ENCODE measurements at regions not wholly inside any gene's neighbourhood (a gene's known extent, or its start where the extent isn't known, plus 50 kb on each side); places are given as distances from the start of the nearest gene placed in this dataset.
A peak's percentile ranks its signal among the peaks of the same experiment; 100 is the strongest.
"Not testable (repeated sequence)": the region's sequence is repeated elsewhere in the genome, so short reads cannot be mapped to it uniquely, and the experiment has no call there.

DNA sequence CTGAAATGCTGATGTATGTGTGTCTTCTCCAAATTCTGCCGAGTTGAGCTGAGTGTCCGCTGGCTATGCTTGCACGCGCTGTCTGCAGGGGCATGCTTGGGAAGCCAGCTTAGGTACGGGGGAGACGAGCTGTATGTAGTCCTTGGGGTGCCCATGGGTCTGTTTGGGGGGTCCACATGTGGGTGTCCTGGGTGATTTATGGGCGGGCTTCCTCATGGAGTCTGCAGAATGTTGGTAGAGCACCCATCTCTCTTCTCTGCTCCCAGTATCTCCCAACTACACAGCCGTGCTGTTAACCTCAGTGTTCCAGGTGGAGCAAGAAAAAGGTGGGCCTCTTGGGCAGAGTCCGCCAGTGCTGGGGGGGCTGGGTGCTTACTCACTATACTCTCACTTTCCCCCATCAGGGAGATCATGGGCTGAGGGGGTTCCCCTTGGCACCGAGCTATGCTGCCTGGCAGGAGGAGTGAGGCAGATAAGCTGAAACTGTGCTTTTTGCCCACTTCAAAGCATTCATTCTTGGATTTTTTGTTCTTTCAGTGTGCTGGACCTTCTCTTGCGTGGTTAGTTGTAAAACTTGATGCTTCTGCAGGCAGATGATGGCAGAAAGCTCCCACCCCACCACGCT is 128.2 kb upstream of the ALKAL2 start:
- no peak overlapping the region for H3K27ac ChIP-seq

DNA sequence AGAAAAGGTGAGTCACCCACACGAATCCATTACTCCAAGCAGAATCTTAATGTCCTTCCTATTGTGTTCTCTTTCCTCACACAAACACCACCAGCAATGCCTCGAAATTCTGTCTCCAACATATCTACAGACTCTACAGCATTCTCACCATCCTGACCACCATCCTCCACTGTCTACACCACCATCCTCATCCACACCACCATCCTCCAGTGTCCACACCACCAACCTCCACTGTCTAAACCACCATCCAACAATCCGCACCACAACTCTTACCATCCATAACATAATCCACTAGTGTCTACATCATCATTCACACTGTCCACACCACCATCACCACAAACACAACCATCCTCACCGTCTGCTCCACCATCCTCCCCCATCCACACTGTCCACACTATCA is 121.6 kb upstream of the ALKAL2 start:
- H3K27ac ChIP-seq: no peak overlapping the region
- DNase-seq (ENCODE audit: low read depth, low spot score): no peak

More for the DNA sequence above, 128.2 kb upstream of the ALKAL2 start:
- no peak for DNase-seq (ENCODE audit: low read depth, low spot score)

DNA sequence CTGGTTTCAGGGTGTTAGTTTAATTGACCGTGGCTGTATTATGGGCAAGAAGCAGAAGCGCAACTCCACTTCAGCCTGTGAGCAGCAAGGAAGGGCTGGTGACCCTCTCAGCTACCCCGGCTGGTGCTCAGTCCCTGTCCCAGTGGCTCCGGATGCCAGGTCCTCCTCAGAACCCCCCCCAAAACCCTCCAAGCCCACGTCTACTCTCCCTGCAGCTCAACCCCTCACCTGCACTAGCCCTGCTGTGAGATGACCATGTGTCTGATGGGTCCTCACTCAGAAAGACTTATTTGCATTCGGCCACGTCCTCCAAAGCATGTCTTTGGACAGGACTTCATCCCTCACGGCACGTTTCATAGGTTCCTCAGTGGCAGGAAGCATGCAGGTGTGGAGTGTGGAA is 119.7 kb upstream of the ALKAL2 start:
- no peak for DNase-seq (ENCODE audit: low read depth, low spot score)
- H3K27ac ChIP-seq: no peak overlapping the region

DNA sequence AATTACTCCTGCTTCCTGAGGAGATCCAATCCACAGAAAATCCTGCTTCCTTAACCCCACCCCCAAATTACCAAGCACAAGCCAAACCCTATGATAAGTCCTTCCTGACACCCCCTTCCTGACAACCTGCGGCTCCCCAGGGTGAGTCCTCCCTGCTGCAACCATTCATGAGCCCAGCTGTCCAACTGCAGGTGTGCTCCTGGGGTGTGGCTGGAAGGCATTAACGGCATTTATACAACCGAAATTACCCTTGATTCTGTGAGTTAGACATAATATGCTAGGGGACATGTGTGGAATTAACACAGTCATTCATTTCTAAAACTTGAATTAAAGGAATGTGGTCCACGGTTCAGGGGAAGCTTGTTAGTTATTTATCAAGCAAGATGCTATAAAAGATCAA is 119.0 kb upstream of the ALKAL2 start:
- no peak overlapping the region for H3K27ac ChIP-seq
- DNase-seq (ENCODE audit: low read depth, low spot score): no peak

DNA sequence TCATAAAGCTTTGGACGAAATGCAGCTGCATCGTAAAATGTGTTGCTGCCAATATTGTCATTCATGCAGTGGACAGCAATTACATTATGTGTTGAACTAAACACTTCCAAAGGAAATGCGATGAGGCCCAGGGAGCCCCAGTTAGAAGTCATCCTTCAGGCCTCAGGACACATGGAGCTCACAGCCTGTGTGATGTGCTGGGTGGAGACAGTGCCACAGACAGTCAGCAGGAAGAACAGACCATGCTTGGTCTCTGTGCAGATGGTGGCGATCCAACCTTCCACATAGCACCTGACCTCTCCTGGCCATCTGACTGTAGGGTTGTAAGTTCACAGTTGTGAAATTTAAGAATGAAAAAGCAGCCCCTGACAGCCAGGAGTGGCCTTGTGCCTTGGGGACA is 118.3 kb upstream of the ALKAL2 start:
- H3K27ac ChIP-seq: no peak overlapping the region
- DNase-seq (ENCODE audit: low read depth, low spot score): no peak

DNA sequence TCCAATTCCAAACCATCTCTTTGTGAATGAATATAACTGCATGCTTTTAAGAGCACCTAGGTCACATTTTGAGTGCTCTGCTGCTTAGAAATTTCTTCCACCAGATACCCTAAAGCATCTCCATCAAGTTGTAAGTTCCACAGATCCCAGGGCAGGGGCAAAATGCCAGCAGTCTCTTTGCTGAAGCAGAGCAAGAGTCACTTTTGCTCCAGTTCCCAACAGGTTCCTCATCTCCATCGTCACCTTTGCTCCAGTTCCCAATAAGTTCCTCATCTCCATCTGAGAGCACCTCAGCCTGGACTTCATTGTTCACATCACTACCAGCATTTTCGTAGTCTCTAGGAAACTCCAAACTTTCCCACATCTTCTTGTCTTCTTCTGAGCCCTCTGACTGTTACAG is 116.7 kb upstream of the ALKAL2 start:
- no peak overlapping the region for H3K27ac ChIP-seq
- no peak for DNase-seq (ENCODE audit: low read depth, low spot score)

DNA sequence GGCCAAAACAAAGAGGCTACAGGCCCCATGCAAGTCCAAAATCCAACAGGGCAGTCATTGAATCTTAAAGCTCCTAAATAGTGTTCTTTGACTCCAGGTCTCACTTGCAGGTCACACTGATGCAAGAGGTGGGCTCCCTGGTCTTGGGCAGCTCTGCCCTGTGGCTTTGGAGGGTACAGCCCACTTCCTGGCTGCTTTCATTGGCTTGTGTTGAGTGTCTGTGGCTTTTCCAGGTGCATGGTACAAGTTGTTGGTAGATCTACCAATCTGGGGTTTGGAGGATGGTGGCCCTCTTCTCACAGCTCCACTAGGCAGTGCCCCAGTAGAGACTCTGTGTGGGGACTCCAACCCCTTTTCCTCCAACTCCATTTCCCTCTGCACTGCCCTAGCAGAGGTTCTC is 115.8 kb upstream of the ALKAL2 start:
- H3K27ac ChIP-seq: no peak overlapping the region
- DNase-seq (ENCODE audit: low read depth, low spot score): no peak

DNA sequence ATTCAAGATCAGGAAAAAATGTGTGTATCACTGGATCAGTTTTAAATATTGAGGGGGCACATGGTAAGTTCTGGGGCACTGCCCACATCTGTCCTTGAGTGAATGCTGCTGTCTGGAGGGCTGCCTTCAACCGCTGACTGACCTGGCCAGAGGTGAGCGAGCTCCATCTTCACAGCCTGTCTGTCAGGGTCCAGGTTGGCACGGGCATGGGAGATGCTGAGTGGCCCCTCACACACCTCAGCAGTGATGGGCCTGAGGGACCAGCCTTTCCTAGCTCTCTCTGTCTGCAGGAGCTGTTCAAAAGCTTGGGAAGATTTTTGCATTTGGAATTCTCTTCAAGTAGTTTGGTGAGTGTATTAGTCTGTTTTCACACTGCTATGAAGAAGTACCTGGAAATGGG is 114.8 kb upstream of the ALKAL2 start:
- no peak overlapping the region for H3K27ac ChIP-seq
- DNase-seq (ENCODE audit: low read depth, low spot score): no peak

DNA sequence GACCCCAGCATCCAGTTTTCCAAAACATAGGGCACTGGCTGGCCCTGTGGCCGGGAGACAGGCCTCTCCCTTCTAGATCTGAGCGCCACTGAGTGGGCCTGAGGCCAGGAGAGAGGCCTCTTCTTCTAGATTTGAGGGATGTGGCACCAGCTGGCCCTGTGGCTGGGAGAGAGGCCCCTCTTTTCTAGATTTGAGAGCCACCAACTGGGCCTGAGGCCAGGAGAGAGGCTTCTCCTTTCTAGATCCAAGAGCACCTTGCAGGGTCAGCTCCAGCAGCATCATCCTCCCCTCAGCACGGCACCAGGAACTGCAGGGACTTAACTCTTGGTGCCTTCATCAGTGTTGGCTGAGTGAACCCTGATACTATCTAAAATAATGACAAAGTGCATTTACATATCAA is 114.3 kb upstream of the ALKAL2 start:
- H3K27ac ChIP-seq: no peak overlapping the region
- DNase-seq (ENCODE audit: low read depth, low spot score): no peak

DNA sequence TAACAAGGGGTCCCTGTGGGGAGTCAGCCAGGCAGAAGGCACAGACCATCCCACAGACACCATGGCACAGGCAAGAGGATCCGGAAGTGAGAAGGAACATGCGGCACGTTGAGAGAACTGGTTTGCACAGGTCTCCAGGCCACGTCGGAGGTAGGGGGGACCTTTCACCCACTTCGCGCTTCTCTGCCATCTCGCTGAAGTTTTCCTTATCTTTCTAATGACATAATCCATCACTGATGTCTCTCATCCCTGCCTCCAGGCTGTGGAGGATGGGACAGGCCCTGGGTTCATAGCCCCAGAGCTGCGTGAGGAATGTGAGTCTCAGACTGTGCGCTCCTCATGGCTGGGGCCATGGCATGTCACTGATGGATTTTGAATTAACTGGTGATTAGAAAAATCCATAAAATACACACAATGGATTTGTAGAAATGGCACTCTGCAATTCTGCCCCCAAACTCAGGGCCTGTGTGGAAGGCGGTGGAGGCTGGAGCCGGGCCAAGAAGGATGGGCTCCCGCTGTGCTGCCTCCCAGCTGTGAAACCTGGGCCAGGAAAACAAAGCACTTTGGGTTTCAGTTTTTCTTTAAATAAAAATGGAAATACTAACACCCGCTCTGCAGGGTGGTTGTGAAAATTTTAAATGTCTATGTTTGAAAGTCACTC is 113.3 kb upstream of the ALKAL2 start:
- H3K27ac ChIP-seq: no peak overlapping the region
- no peak for DNase-seq (ENCODE audit: low read depth, low spot score)

DNA sequence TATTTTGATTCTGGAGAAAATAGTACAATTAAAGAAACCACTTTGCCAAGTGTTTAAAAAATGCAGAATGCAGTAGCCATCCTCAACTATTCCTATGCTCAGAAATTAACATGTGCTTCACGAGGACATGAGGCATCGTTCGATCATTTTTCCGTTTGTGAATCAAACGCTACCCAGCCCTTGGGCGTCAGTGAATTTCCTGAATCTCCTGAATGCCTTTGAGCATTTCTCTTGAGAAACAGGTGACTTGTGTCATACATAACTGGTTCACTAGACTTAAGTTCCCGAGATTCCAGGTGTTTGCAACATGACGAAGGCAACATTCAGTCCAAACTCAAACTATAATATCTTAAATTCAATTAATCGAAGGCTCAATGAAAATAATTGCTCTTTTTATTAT is 110.0 kb upstream of the ALKAL2 start:
- H3K27ac ChIP-seq: no peak overlapping the region
- DNase-seq (ENCODE audit: low read depth, low spot score): no peak

DNA sequence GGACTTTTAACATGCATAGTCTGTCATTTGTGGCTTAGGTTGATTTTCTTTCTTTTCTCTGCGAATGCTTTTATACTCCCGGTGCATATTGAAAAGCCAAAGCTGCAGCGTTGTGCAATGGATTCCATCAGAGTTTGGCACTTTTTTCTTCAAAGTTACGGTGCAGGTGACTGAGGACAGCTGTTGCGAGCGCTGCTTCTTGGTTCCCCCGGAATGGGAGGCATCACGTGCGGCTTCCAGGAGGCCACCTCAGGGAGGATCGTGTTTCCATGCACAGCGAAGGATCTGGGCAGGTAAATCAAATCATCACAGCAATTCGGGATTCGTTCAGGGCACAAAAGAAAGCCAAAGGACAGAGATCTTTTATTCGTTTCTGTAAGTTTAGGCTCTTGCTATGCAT is 109.6 kb upstream of the ALKAL2 start:
- H3K27ac ChIP-seq: no peak overlapping the region
- DNase-seq (ENCODE audit: low read depth, low spot score): no peak

DNA sequence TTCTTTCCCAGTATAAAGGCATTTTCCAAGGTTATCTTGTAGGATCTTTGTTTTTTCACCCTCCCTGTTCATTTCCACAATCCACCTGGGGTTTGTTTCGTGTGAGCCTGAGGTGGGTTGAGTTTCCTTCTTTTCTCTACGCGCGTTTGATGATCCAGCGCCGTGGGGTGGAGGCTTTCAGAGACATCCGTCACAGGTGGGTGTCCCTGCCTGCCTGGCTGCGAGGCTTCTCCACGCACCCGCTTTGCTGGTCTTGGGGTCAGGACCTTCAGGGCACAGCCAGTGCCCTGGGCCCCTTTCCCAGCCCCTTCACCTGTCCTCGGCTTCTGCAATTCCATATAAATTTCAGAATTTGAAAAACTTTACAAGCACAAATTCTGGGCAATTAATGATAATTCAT is 109.0 kb upstream of the ALKAL2 start:
- H3K27ac ChIP-seq: no peak overlapping the region
- no peak for DNase-seq (ENCODE audit: low read depth, low spot score)

DNA sequence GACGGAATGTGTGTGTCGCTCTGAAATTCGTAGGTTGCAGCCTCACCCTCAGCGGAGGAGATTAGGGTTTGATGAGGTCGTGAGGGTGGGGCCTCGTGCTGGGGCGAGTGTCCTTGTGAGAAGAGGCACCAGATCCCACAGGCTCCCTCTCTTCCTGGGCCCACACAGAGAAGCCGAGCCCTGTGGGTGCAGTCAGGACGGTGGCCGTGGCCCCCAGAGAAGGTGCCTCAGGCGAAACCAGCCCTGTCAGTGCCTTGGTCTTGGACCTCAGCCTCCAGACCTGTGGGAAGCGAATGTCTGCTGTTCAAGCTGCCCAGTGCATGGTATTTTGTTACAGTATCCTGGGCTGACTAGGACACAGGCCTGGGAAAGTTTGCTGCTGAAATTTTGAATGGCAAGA is 108.0 kb upstream of the ALKAL2 start:
- H3K27ac ChIP-seq: no peak overlapping the region
- DNase-seq (ENCODE audit: low read depth, low spot score): no peak

DNA sequence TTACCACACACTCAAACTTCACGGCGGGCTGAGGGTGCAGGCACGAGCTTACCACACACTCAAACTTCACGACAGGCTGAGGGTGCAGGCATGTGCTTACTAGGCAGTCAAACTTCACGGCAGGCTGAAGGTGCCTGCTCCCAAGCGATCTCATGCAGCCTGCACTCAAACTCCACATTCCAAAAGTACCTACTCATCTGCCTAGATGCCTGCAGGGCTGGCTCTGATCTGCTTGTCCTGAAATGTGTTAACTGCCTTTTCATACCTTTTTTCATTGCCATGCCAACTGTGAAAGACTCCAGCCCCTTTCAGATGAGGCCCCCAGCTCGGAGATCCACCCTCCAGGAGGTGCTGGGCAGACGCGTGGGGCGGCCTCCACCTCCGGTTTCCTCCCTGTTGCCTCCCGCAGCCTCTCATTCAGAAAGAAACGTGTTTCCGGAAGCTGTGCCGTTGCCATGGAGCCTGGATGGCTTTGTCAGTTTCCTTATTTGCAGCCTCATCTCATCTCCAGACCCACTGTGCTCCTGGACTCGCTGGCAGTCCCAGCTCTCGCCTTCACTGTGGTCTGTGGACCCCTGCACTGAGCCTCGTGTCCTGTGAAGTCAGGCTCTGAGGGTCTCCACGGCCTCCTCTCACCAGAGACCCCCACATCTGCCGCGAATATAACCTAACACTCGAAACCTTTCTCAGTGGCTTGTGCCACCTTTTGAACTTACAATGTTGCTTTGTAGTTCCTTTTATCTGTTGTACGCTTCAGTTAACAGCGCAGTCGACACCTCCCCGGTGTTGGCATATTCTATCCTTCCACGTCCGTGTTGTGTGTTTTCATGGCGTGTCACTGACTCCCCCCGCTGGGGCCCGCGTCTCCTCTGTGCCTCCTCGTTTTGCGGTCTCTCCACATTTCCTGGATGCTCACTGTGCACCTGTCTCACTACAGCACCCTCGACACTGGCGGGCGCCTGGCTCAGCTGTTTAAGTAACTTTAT is 106.1 kb upstream of the ALKAL2 start:
- DNase-seq (ENCODE audit: low read depth, low spot score): peak; percentile 43
- no peak overlapping the region for H3K27ac ChIP-seq

DNA sequence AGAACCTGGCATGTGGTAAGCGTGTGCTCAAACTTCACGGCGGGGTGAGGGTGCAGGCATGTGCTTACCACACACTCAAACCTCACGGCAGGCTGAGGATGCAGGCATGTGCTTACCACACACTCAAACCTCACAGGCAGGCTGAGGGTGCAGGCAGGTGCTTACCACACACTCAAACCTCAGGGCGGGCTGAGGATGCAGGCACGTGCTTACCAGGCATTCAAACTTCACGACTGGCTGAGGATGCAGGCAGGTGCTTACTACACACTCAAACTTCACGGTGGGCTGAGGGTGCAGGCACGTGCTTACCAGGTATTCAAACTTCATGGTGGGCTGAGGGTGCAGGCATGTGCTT is 105.0 kb upstream of the ALKAL2 start:
- no peak for DNase-seq (ENCODE audit: low read depth, low spot score)
- H3K27ac ChIP-seq: no peak overlapping the region

DNA sequence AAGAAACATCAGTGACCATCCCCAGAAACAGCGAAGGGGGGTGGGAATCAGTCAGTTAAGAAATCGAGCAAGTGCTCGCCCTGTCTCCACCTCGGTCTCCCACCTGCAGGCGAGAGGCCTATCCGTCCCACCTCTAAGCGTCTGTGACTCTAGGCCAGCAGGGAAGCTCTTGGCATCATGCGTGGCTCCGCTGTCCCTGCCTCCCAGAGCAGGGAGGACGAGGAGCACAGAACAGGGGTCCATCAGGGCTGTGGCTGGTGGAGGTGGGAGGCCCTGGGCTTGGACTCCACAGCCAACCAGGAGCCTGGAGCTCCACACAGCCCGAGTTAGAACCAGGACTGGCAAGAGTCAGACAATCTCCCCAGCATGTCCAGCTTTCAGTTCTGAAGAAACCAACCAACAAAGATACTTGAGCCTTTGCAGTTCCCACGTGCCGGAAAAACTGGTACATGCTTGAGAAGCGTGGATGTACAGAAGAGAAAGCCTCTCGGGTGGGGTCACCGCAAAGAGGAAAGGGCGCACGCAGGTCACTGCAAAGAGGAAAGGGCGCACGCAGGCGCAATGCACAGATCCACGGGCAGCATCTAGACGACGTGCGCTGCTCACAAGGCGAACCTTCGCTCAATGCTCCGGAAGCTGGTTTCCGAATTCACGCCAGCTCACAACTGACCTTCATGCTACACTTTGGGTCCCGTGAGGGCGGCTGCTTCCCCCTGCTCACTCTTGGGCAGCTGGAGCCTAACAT is 104.5 kb upstream of the ALKAL2 start:
- no peak overlapping the region for H3K27ac ChIP-seq
- no peak for DNase-seq (ENCODE audit: low read depth, low spot score)

DNA sequence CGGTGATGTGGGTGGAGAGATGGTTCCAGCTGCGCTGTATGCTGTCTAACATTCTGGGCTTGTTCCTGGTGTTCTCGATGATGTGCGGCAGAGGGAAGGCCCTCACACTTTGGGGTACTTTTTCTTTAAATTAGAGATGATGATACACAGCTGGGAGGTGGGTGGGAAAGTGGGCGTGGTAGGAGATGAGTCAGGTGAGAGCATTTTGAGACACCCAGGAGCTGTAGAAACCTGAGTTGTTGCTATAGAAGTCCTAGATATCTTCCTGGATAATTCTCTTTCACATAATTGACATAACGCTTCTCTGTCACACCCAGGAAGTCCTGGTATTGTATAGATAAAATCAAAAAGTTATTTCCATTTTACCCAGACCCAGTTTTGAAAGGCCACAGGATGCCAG is 103.8 kb upstream of the ALKAL2 start:
- DNase-seq (ENCODE audit: low read depth, low spot score): no peak
- H3K27ac ChIP-seq: no peak overlapping the region

DNA sequence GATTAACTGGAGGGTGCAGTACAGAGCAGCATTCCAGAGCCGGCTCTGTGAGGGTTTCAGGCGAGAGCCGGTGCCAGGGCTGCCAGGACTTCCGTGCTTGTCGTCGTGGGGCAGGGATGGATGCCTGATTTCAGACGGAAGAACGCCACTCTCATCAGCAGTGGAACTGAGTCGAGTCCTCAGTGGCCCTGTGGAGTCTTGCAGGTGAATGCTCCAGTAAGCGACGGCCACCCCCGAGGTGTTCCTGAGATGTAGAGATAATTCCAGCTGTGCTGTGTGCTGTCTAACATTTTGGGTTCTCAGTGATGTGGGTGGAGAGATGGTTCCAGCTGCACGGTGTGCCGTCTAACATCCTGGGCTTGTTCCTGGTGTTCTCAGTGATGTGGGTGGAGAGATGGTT is 103.1 kb upstream of the ALKAL2 start:
- no peak overlapping the region for H3K27ac ChIP-seq

DNA sequence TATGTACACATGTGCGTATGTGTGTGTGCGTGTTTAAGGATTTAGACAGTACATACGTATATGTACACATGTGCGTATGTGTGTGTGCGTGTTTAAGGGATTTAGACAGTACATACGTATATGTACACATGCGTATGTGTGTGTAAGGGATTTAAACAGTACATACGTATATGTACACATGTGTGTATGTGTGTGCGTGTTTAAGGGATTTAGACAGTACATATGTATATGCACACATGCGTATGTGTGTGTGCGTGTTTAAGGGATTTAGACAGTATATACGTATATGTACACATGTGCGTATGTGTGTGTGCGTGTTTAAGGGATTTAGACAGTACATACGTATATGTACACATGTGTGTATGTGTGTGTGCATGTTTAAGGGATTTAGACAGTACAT is 102.1 kb upstream of the ALKAL2 start:
- DNase-seq (ENCODE audit: low read depth, low spot score); H3K27ac ChIP-seq: not testable (repeated sequence)

More for the DNA sequence above, 103.1 kb upstream of the ALKAL2 start:
- no peak for DNase-seq (ENCODE audit: low read depth, low spot score)

DNA sequence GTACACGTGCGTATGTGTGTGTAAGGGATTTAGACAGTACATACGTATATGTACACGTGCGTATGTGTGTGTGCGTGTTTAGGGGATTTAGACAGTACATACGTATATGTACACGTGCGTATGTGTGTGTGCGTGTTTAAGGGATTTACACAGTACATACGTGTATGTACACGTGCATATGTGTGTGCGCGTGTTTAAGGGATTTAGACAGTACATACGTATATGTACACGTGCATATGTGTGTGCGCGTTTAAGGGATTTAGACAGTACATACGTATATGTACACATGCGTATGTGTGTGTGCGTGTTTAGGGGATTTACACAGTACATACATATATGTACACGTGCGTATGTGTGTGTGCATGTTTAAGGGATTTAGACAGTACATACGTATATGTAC is 100.9 kb upstream of the ALKAL2 start:
- not testable (repeated sequence) for DNase-seq (ENCODE audit: low read depth, low spot score); H3K27ac ChIP-seq
